Neural progenitor cell (in vitro differentiated cells): ENCODE measurements at regions not wholly inside any gene's neighbourhood (a gene's known extent, or its start where the extent isn't known, plus 50 kb on each side); places are given as distances from the start of the nearest gene placed in this dataset.

Experiments used
- CTCF ChIP-seq: fragments of 200-600 bp; sonication (generic); IDR thresholded peaks from 2 replicates; pipeline ENCODE4 v1.5.1; 2017; ENCODE audit warnings: antibody characterized with exemption, mild to moderate bottlenecking
- EZH2 ChIP-seq: fragments of 200-600 bp; sonication (generic); IDR thresholded peaks from 2 replicates; pipeline ENCODE4 v1.6.1; 2017; ENCODE audit warnings: antibody characterized with exemption, mild to moderate bottlenecking, moderate library complexity
- EZH2phosphoT487 ChIP-seq: fragments of 200-600 bp; sonication (generic); IDR thresholded peaks from 2 replicates; pipeline ENCODE4 v1.6.1; 2017; ENCODE audit warnings: antibody characterized with exemption

GRCh38 chr16:79964104-79964503 lies 363.6 kb upstream of the MAF start:
- no peak for TF ChIP-seq EZH2
- no peak for TF ChIP-seq CTCF
- no peak for TF ChIP-seq EZH2phosphoT487
